ENCODE measurements at regions not wholly inside any gene's neighbourhood (a gene's known extent, or its start where the extent isn't known, plus 50 kb on each side); places are given as distances from the start of the nearest gene placed in this dataset.

DNA sequence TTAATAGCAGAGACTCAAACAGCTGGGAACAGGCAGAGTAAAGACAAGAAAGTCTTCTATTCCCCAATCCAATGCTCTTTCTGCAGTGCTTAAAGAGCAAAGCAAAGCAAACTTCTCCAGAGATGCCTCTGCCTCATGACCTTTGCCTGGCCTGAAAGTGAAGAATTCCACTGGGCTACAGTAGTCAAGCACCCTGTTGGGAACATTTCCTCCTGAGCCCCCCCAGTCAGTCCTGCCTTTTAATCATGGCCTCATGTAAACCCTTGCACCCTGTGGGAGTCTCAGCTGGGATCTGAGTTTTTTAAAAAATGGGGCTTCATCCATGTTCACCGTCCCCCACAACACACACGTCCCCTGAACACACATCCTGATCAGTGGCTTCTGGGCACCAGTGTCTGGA is 62.7 kb upstream of the TSPAN11 start (continued):
- no peak for TF ChIP-seq JUNB (IDR thresholded peaks at IDR 0.05; ENCODE audit: unreplicated experiment)
- TF ChIP-seq, protein P1, sequence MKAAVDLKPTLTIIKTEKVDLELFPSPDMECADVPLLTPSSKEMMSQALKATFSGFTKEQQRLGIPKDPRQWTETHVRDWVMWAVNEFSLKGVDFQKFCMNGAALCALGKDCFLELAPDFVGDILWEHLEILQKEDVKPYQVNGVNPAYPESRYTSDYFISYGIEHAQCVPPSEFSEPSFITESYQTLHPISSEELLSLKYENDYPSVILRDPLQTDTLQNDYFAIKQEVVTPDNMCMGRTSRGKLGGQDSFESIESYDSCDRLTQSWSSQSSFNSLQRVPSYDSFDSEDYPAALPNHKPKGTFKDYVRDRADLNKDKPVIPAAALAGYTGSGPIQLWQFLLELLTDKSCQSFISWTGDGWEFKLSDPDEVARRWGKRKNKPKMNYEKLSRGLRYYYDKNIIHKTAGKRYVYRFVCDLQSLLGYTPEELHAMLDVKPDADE (IDR thresholded peaks at IDR 0.05): no peak
- no peak for TF ChIP-seq NANOG (IDR thresholded peaks at IDR 0.05; ENCODE audit: borderline replicate concordance)

DNA sequence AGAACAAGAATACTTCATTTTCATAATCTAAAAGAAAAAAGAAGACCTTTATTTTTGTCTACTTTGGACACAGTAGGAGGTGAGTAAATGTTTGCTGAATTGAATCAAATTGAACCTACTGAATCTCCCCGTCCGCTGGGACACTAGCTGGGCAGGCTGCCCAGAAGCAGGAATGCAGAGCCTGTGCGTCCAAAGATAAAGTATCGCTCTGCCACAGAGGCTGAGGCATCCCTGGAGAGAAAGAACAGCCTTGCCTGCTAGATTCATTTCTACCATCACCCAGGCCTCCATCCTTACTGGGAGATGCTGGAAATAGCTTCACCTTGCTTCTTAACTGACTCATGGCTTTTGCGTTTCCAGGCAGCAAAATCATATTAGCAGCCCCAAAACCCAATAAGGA is 64.1 kb upstream of the TSPAN11 start:
- peaks cover 24% of the 10 kb centered on the region for H3K9me3 Mint-ChIP-seq
- peaks cover 16% of the 10 kb centered on the region; the same call in 2 of the 3 replicates for H3K36me3 Mint-ChIP-seq (ENCODE audit: low read depth)

More for the DNA sequence above, 64.1 kb upstream of the TSPAN11 start:
- Histone ChIP-seq H4K20me1 (replicated peaks; ENCODE audit: insufficient read depth) (no peaks in the 10 kb centered on the region; the same call in 1 of the 2 replicates), H3K27ac (ENCODE audit: low read depth) (no peak overlapping the region), H2AFZ (no peak overlapping the region), H3K9me2 (ENCODE audit: insufficient read depth) (no peaks in the 10 kb centered on the region), H3K27me3 (ENCODE audit: insufficient read depth) (no peaks in the 10 kb centered on the region), H3K36me3 (ENCODE audit: insufficient read depth) (no peaks in the 10 kb centered on the region), H3K4me3 (no peak overlapping the region), H3K79me2 (replicated peaks; ENCODE audit: insufficient read depth) (no peaks in the 10 kb centered on the region), H3F3A (replicated peaks; ENCODE audit: low read depth) (no peaks in the 10 kb centered on the region), H3K4me1 (ENCODE audit: insufficient read depth) (peaks cover 9% of the 10 kb centered on the region; the same call in 1 of the 2 replicates), H3K4me2 (no peak overlapping the region)
- peaks cover 15% of the 10 kb centered on the region for H3K4me1 Mint-ChIP-seq
- no peak overlapping the region for H3K27ac Mint-ChIP-seq
- TF ChIP-seq ZNF462 (CRISPR knock-in tag; IDR thresholded peaks at IDR 0.05): no peak
- no peak for TF ChIP-seq CREB1 (CRISPR knock-in tag; IDR thresholded peaks at IDR 0.05; ENCODE audit: low read depth)
- TF ChIP-seq, protein P1 (IDR thresholded peaks at IDR 0.05): no peak
- TF ChIP-seq JUNB (IDR thresholded peaks at IDR 0.05; ENCODE audit: unreplicated experiment): no peak
- no peak for TF ChIP-seq EZH2phosphoT487 (IDR thresholded peaks at IDR 0.05; ENCODE audit: unreplicated experiment)
- TF ChIP-seq POLR2AphosphoS5 (IDR thresholded peaks at IDR 0.05; ENCODE audit: low read depth): no peak
- no peak for TF ChIP-seq EZH2 (IDR thresholded peaks at IDR 0.05; ENCODE audit: low read depth, unreplicated experiment)
- TF ChIP-seq ZNF114 (CRISPR knock-in tag; IDR thresholded peaks at IDR 0.05): no peak
- TF ChIP-seq NANOG (IDR thresholded peaks at IDR 0.05; ENCODE audit: borderline replicate concordance): no peak
- ATAC-seq (no peak), DNase-seq (ENCODE audit: low spot score) (no peak)
- H3K4me3 Mint-ChIP-seq: no peak overlapping the region
- peaks cover 9% of the 10 kb centered on the region for H3K27me3 Mint-ChIP-seq (ENCODE audit: insufficient read depth, low read depth, poor library complexity)
